C1 segment of cervical spinal cord (tissue), 14 donors: ENCODE measurements at regions not wholly inside any gene's neighbourhood (a gene's known extent, or its start where the extent isn't known, plus 50 kb on each side); places are given as distances from the start of the nearest gene placed in this dataset.
"Not testable (repeated sequence)": the region's sequence is repeated elsewhere in the genome, so short reads cannot be mapped to it uniquely, and the experiment has no call there.

Experiments used
- DNase-seq, 14 donors: peaks; one replicate each; lab custom pipeline; 2025; lab: John Stamatoyannopoulos, UW

GRCh38 chr6:102126488-102126887 is 733.0 kb downstream of the GRIK2 start:
- DNase-seq, result no peak

GRCh38 chr6:102127253-102127652 is 733.7 kb downstream of the GRIK2 start:
- DNase-seq, result no peak

- no peak for DNase-seq
These were observed 744.4 kb downstream of the GRIK2 start for GRCh38 chr6:102137859-102138258.

- no peak for DNase-seq
These were observed 755.7 kb downstream of the GRIK2 start for GRCh38 chr6:102149191-102149590.

- DNase-seq, result no peak
These were observed 757.0 kb downstream of the GRIK2 start for GRCh38 chr6:102150549-102150948.

- no peak for DNase-seq
These were observed 760.7 kb downstream of the GRIK2 start for GRCh38 chr6:102154176-102154575.

- DNase-seq, result no peak
These were observed 761.4 kb downstream of the GRIK2 start for GRCh38 chr6:102154874-102155273.

GRCh38 chr6:102169802-102170201 is 776.3 kb downstream of the GRIK2 start:
- not testable (repeated sequence) for DNase-seq

- no peak for DNase-seq
These were observed 793.7 kb downstream of the GRIK2 start for GRCh38 chr6:102187186-102187585.

GRCh38 chr6:102195311-102195710 is 801.8 kb downstream of the GRIK2 start:
- no peak for DNase-seq

GRCh38 chr6:102197211-102197610 is 803.7 kb downstream of the GRIK2 start:
- no peak for DNase-seq

- no peak for DNase-seq
These were observed 810.8 kb downstream of the GRIK2 start for GRCh38 chr6:102204351-102204750.

- DNase-seq, result peak in 1 of 14 donors; percentile 69
These were observed 821.9 kb downstream of the GRIK2 start for GRCh38 chr6:102215425-102215824.

- no peak for DNase-seq
These were observed 822.7 kb downstream of the GRIK2 start for GRCh38 chr6:102216232-102216631.

- DNase-seq, result no peak
These were observed 830.4 kb downstream of the GRIK2 start for GRCh38 chr6:102223942-102224341.

GRCh38 chr6:102229271-102229670 is 835.8 kb downstream of the GRIK2 start:
- no peak for DNase-seq
